Loucy (cell line): ENCODE measurements at regions not wholly inside any gene's neighbourhood (a gene's known extent, or its start where the extent isn't known, plus 50 kb on each side); places are given as distances from the start of the nearest gene placed in this dataset.

Experiments used
- H2AFZ ChIP-seq: fragments of 200-600 bp; sonication (generic); 2 replicates; pipeline ENCODE4 v1.6.0; 2016; ENCODE audit warnings: antibody characterized with exemption, mild to moderate bottlenecking, low read length, moderate library complexity
- H3F3A ChIP-seq: fragments of 200-600 bp; 2 replicates; pipeline ENCODE4 v1.6.0; 2016; ENCODE audit warnings: antibody characterized with exemption, low read depth, mild to moderate bottlenecking
- H3K27me3 ChIP-seq: fragments of 200-600 bp; sonication (generic); 2 replicates; pipeline ENCODE4 v1.6.1; 2014; ENCODE audit warnings: low read length, mild to moderate bottlenecking; ENCODE audit not compliant: insufficient read depth, poor library complexity, severe bottlenecking
- H3K36me3 ChIP-seq: fragments of 200-600 bp; sonication (generic); 2 replicates; pipeline ENCODE4 v1.6.1; 2016; ENCODE audit warnings: low read length; ENCODE audit not compliant: insufficient read depth
- H3K4me1 ChIP-seq: fragments of 200-600 bp; sonication (generic); 2 replicates; pipeline ENCODE4 v1.5.1; 2014; ENCODE audit warnings: low read length, mild to moderate bottlenecking; ENCODE audit not compliant: insufficient read depth, poor library complexity, severe bottlenecking
- H3K4me2 ChIP-seq: fragments of 200-600 bp; sonication (generic); 2 replicates; pipeline ENCODE4 v1.6.0; 2014; ENCODE audit warnings: antibody characterized with exemption, low read length, low read depth, mild to moderate bottlenecking; ENCODE audit not compliant: poor library complexity, severe bottlenecking
- H3K4me3 ChIP-seq: fragments of 200-600 bp; sonication (generic); 2 replicates; pipeline ENCODE4 v1.5.1; 2014; ENCODE audit warnings: low read length, mild to moderate bottlenecking, mixed read lengths; ENCODE audit not compliant: poor library complexity, severe bottlenecking
- H3K79me2 ChIP-seq: fragments of 200-600 bp; sonication (generic); 2 replicates; pipeline ENCODE4 v1.6.1; 2014; ENCODE audit warnings: low read length; ENCODE audit not compliant: insufficient read depth
- H3K9ac ChIP-seq: fragments of 200-600 bp; sonication (generic); 2 replicates; pipeline ENCODE4 v1.6.0; 2014; ENCODE audit warnings: mild to moderate bottlenecking, low read depth, low read length, moderate library complexity; ENCODE audit not compliant: poor library complexity, severe bottlenecking
- H3K9me2 ChIP-seq: fragments of 200-600 bp; sonication (generic); replicated peaks from 2 replicates; pipeline ENCODE4 v1.6.1; 2016; ENCODE audit warnings: low read depth, low read length, mixed read lengths
- H3K9me3 ChIP-seq: fragments of 200-600 bp; sonication (generic); 2 replicates; pipeline ENCODE4 v1.6.1; 2014; ENCODE audit warnings: mild to moderate bottlenecking, antibody characterized with exemption, low read length, low read depth; ENCODE audit not compliant: insufficient read depth
- H4K20me1 ChIP-seq: fragments of 200-600 bp; sonication (generic); 2 replicates; pipeline ENCODE4 v1.6.0; 2014; ENCODE audit warnings: antibody characterized with exemption, low read length, mild to moderate bottlenecking; ENCODE audit not compliant: insufficient read depth, poor library complexity, severe bottlenecking
- EZH2phosphoT487 ChIP-seq: fragments of 200-600 bp; IDR thresholded peaks from 2 replicates; pipeline ENCODE4 v1.6.1; 2018; ENCODE audit warnings: antibody characterized with exemption, mild to moderate bottlenecking, moderate library complexity, borderline replicate concordance
- TF ChIP-seq, protein P1 (sequence below): fragments of 200-600 bp; sonication (generic); conservative IDR thresholded peaks from 2 replicates; pipeline ENCODE4 v1.5.1; 2014; ENCODE audit warnings: mild to moderate bottlenecking, antibody characterized with exemption, low read length

DNA sequence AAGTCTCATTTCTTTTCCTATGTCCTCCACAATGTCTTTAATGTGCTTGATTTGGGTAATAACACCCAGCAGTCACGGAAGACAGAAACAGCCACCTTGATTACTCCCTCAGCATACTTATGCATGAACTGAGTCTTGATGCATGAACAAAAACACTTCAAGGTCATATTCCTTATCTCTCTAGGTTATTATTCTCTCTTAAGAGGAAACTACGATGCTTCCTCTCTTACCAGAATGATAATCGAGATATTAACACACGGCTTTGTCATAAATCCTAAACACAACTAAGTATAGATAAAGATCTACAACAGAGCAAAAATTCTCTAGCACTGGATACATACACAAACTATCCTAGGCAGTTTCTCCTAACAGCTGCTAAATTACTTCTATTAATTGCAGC lies 583.5 kb upstream of the ATP2B1 start:
- Histone ChIP-seq H3K4me3 (peak overlapping the region; percentile 50), H2AFZ (peak overlapping the region; percentile 47; the same call in 1 of the 2 replicates), H3K79me2 (no peaks in the 10 kb centered on the region), H3K9me2 (no peaks in the 10 kb centered on the region), H3K27me3 (no peaks in the 10 kb centered on the region), H3K4me2 (peak overlapping the region; percentile 70), H3K9ac (no peak overlapping the region), H3K4me1 (peaks cover 18% of the 10 kb centered on the region), H3K9me3 (peaks cover 10% of the 10 kb centered on the region; the same call in 1 of the 2 replicates), H4K20me1 (no peaks in the 10 kb centered on the region), H3K36me3 (no peaks in the 10 kb centered on the region), H3F3A (no peaks in the 10 kb centered on the region)
- no peak for TF ChIP-seq EZH2phosphoT487
- TF ChIP-seq, protein P1, sequence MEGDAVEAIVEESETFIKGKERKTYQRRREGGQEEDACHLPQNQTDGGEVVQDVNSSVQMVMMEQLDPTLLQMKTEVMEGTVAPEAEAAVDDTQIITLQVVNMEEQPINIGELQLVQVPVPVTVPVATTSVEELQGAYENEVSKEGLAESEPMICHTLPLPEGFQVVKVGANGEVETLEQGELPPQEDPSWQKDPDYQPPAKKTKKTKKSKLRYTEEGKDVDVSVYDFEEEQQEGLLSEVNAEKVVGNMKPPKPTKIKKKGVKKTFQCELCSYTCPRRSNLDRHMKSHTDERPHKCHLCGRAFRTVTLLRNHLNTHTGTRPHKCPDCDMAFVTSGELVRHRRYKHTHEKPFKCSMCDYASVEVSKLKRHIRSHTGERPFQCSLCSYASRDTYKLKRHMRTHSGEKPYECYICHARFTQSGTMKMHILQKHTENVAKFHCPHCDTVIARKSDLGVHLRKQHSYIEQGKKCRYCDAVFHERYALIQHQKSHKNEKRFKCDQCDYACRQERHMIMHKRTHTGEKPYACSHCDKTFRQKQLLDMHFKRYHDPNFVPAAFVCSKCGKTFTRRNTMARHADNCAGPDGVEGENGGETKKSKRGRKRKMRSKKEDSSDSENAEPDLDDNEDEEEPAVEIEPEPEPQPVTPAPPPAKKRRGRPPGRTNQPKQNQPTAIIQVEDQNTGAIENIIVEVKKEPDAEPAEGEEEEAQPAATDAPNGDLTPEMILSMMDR, result no peak

GRCh38 chr12:90290980-90291975 lies 582.6 kb upstream of the ATP2B1 start:
- no peaks in the 10 kb centered on the region for H3K36me3 ChIP-seq
- no peaks in the 10 kb centered on the region for H3F3A ChIP-seq
- no peaks in the 10 kb centered on the region for H3K9me2 ChIP-seq
- H4K20me1 ChIP-seq, result no peaks in the 10 kb centered on the region
- no peak overlapping the region for H3K9ac ChIP-seq
- H3K4me1 ChIP-seq, result peaks cover 18% of the 10 kb centered on the region
- no peak overlapping the region for H2AFZ ChIP-seq
- H3K4me2 ChIP-seq, result no peak overlapping the region
- H3K79me2 ChIP-seq, result no peaks in the 10 kb centered on the region
- TF ChIP-seq EZH2phosphoT487, result no peak
- TF ChIP-seq, protein P1, result no peak
- no peak overlapping the region for H3K4me3 ChIP-seq
- H3K9me3 ChIP-seq, result peaks cover 10% of the 10 kb centered on the region; the same call in 1 of the 2 replicates
- H3K27me3 ChIP-seq, result no peaks in the 10 kb centered on the region

- peaks cover 7% of the 10 kb centered on the region for H3K4me1 ChIP-seq
- H3K4me2 ChIP-seq, result no peak overlapping the region
- H3K4me3 ChIP-seq, result no peak overlapping the region
- H2AFZ ChIP-seq, result no peak overlapping the region
- H3K27me3 ChIP-seq, result no peaks in the 10 kb centered on the region
- TF ChIP-seq EZH2phosphoT487, result no peak
- TF ChIP-seq, protein P1, result no peak
- H3K9ac ChIP-seq, result no peak overlapping the region
- no peaks in the 10 kb centered on the region for H3K36me3 ChIP-seq
- no peaks in the 10 kb centered on the region for H3F3A ChIP-seq
- no peaks in the 10 kb centered on the region for H4K20me1 ChIP-seq
- H3K9me2 ChIP-seq, result no peaks in the 10 kb centered on the region
- no peaks in the 10 kb centered on the region for H3K79me2 ChIP-seq
- H3K9me3 ChIP-seq, result peaks cover 10% of the 10 kb centered on the region; the same call in 1 of the 2 replicates
Observed at GRCh38 chr12:90287585-90287984, 578.9 kb upstream of the ATP2B1 start.
